HG03354 (cell line): ENCODE measurements at regions not wholly inside any gene's neighbourhood (a gene's known extent, or its start where the extent isn't known, plus 50 kb on each side); places are given as distances from the start of the nearest gene placed in this dataset.
"Not testable (repeated sequence)": the region's sequence is repeated elsewhere in the genome, so short reads cannot be mapped to it uniquely, and the experiment has no call there.

Source experiments
- ATAC-seq: cut with Tn5 transposase; IDR thresholded peaks from one replicate; pipeline ENCODE4 v1.9.1; 2021; ENCODE audit warnings: mild to moderate bottlenecking; ENCODE audit not compliant: unreplicated experiment, poor library complexity, severe bottlenecking

GRCh38 chr1:14273811-14274210 is 324.7 kb upstream of the KAZN start:
- no peak for ATAC-seq

GRCh38 chr1:14279891-14280290 is 318.6 kb upstream of the KAZN start:
- ATAC-seq = not testable (repeated sequence)

- no peak for ATAC-seq
These were observed 317.6 kb upstream of the KAZN start for GRCh38 chr1:14280909-14281308.

- no peak for ATAC-seq
These were observed 317.1 kb upstream of the KAZN start for GRCh38 chr1:14281412-14281811.

GRCh38 chr1:14282707-14283106 is 315.8 kb upstream of the KAZN start:
- ATAC-seq = no peak

GRCh38 chr1:14285238-14285637 is 313.2 kb upstream of the KAZN start:
- ATAC-seq = no peak

- not testable (repeated sequence) for ATAC-seq
These were observed 307.3 kb upstream of the KAZN start for GRCh38 chr1:14291182-14291581.

GRCh38 chr1:14292520-14292919 is 306.0 kb upstream of the KAZN start:
- ATAC-seq = no peak

GRCh38 chr1:14294006-14294405 is 304.5 kb upstream of the KAZN start:
- ATAC-seq = no peak

- ATAC-seq = no peak
These were observed 303.5 kb upstream of the KAZN start for GRCh38 chr1:14294860-14295536.

- no peak for ATAC-seq
These were observed 301.7 kb upstream of the KAZN start for GRCh38 chr1:14296795-14297194.

GRCh38 chr1:14297356-14297755 is 301.1 kb upstream of the KAZN start:
- no peak for ATAC-seq

GRCh38 chr1:14298806-14299205 is 299.7 kb upstream of the KAZN start:
- ATAC-seq = no peak

GRCh38 chr1:14300991-14301703 is 297.3 kb upstream of the KAZN start:
- ATAC-seq = no peak

GRCh38 chr1:14301704-14302024 is 296.8 kb upstream of the KAZN start:
- no peak for ATAC-seq

- ATAC-seq = no peak
These were observed 296.5 kb upstream of the KAZN start for GRCh38 chr1:14302025-14302424.

- no peak for ATAC-seq
These were observed 295.5 kb upstream of the KAZN start for GRCh38 chr1:14303011-14303410.

- no peak for ATAC-seq
These were observed 294.1 kb upstream of the KAZN start for GRCh38 chr1:14304381-14304865.

GRCh38 chr1:14308460-14308859 is 290.0 kb upstream of the KAZN start:
- no peak for ATAC-seq

GRCh38 chr1:14309984-14310383 is 288.5 kb upstream of the KAZN start:
- no peak for ATAC-seq

GRCh38 chr1:14310476-14310875 is 288.0 kb upstream of the KAZN start:
- ATAC-seq = no peak
